ENCODE measurements at regions not wholly inside any gene's neighbourhood (a gene's known extent, or its start where the extent isn't known, plus 50 kb on each side); places are given as distances from the start of the nearest gene placed in this dataset.
A peak's percentile ranks its signal among the peaks of the same experiment; 100 is the strongest.
"Not testable (repeated sequence)": the region's sequence is repeated elsewhere in the genome, so short reads cannot be mapped to it uniquely, and the experiment has no call there.

- peak; percentile 10 for DNase-seq (ENCODE audit: low spot score)
These were observed 709.9 kb downstream of the TFAP2A start for GRCh38 chr6:9704989-9705388.

GRCh38 chr6:9702914-9703313 is 712.0 kb downstream of the TFAP2A start:
- DNase-seq (ENCODE audit: low spot score) = no peak

- no peak for DNase-seq (ENCODE audit: low spot score)
These were observed 715.0 kb downstream of the TFAP2A start for GRCh38 chr6:9699888-9700287.

- DNase-seq (ENCODE audit: low spot score) = no peak
These were observed 717.5 kb downstream of the TFAP2A start for GRCh38 chr6:9697263-9697931.

GRCh38 chr6:9690388-9690787 is 724.5 kb downstream of the TFAP2A start:
- DNase-seq (ENCODE audit: low spot score) = no peak

- DNase-seq (ENCODE audit: low spot score) = not testable (repeated sequence)
These were observed 734.1 kb downstream of the TFAP2A start for GRCh38 chr6:9680727-9681126.

- no peak for DNase-seq (ENCODE audit: low spot score)
These were observed 739.8 kb downstream of the TFAP2A start for GRCh38 chr6:9675122-9675521.

GRCh38 chr6:9659848-9660247 is 755.0 kb downstream of the TFAP2A start:
- DNase-seq (ENCODE audit: low spot score) = no peak

- DNase-seq (ENCODE audit: low spot score) = no peak
These were observed 756.9 kb downstream of the TFAP2A start for GRCh38 chr6:9657994-9658393.

GRCh38 chr6:9647599-9647998 is 767.3 kb downstream of the TFAP2A start:
- no peak for DNase-seq (ENCODE audit: low spot score)

- no peak for DNase-seq (ENCODE audit: low spot score)
These were observed 767.8 kb downstream of the TFAP2A start for GRCh38 chr6:9647071-9647445.

- DNase-seq (ENCODE audit: low spot score) = no peak
These were observed 768.4 kb downstream of the TFAP2A start for GRCh38 chr6:9646342-9647070.

GRCh38 chr6:9638861-9639260 is 776.0 kb downstream of the TFAP2A start:
- DNase-seq (ENCODE audit: low spot score) = no peak

- no peak for DNase-seq (ENCODE audit: low spot score)
These were observed 780.1 kb downstream of the TFAP2A start for GRCh38 chr6:9634776-9635175.

GRCh38 chr6:9632026-9632425 is 782.8 kb downstream of the TFAP2A start:
- no peak for DNase-seq (ENCODE audit: low spot score)

- no peak for DNase-seq (ENCODE audit: low spot score)
These were observed 786.1 kb downstream of the TFAP2A start for GRCh38 chr6:9628819-9629218.

GRCh38 chr6:9627916-9628315 is 787.0 kb downstream of the TFAP2A start:
- DNase-seq (ENCODE audit: low spot score) = no peak

- DNase-seq (ENCODE audit: low spot score) = no peak
These were observed 790.9 kb downstream of the TFAP2A start for GRCh38 chr6:9623985-9624384.

GRCh38 chr6:9623228-9623832 is 791.5 kb downstream of the TFAP2A start:
- no peak for DNase-seq (ENCODE audit: low spot score)

- DNase-seq (ENCODE audit: low spot score) = no peak
These were observed 793.6 kb downstream of the TFAP2A start for GRCh38 chr6:9621276-9621675.

- DNase-seq (ENCODE audit: low spot score) = no peak
These were observed 794.2 kb downstream of the TFAP2A start for GRCh38 chr6:9620687-9621086.

GRCh38 chr6:9620263-9620662 is 794.6 kb downstream of the TFAP2A start:
- no peak for DNase-seq (ENCODE audit: low spot score)

- DNase-seq (ENCODE audit: low spot score) = no peak
These were observed 800.1 kb downstream of the TFAP2A start for GRCh38 chr6:9614778-9615177.

Measured in HuH-7 (cell line).